ENCODE measurements at regions not wholly inside any gene's neighbourhood (a gene's known extent, or its start where the extent isn't known, plus 50 kb on each side); places are given as distances from the start of the nearest gene placed in this dataset.

DNA sequence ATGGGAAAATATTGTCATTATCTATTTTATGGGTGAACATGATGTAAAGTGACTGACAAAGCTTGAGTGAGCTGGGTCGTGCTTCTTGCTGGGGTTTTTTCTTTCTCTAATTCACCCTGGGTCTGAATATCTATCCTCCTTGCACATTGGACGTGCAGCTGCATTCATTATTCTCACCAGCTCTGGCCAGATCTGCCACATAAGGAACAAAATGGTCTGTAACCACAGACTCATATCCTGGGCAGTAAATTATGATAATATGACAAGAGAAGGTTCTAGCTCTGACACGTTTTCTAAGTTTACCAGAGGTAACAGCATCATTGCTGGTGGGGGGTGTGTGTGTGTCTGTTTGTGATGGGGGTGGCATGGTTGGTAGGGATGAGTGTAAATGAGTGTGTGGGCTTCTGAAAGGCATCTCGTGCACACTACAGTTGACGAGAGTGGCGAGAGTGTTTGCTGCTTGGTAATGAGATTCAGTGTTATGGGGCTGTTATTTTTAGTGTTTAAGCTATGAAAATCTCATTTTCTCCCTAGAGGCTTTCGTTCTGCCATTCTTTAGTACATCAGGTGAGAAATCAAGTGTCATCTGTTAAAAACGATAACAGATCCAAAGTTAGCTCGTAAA, 418.4 kb downstream of the PDCD6IP start:
- intact Hi-C loops (cut with micrococcal nuclease) = no loop called here
- BruUV-seq (replicated peaks) = no TSS peak
- Histone ChIP-seq H3K4me3 (replicated peaks in 1 of 3; ENCODE audit: insufficient read depth in 1 of 3, low read depth in 1 of 3, low read length in 3 of 3) (no peak overlapping the region), H4K20me1 (replicated peaks; ENCODE audit: control insufficient read depth, extremely low read depth, insufficient read depth, low read length) (no peaks in the 10 kb centered on the region), H3K9me3 (replicated peaks; ENCODE audit: control insufficient read depth, insufficient read depth, low read length) (no peaks in the 10 kb centered on the region), H3K79me2 (ENCODE audit: control insufficient read depth, insufficient read depth, low read length) (peaks cover 3% of the 10 kb centered on the region), H3K36me3 (ENCODE audit: control insufficient read depth in 2 of 2, extremely low read depth in 1 of 2, insufficient read depth in 2 of 2, low read length in 2 of 2) (no peaks in the 10 kb centered on the region), H3K9ac (replicated peaks; ENCODE audit: extremely low read depth, insufficient read depth, low read length) (no peak overlapping the region), H3K27me3 (ENCODE audit: control insufficient read depth in 2 of 2, insufficient read depth in 2 of 2, low read length in 2 of 2) (no peaks in the 10 kb centered on the region), H2AFZ (ENCODE audit: low read depth, low read length) (no peak overlapping the region), H3K4me2 (ENCODE audit: insufficient read depth, low read length) (no peak overlapping the region), H3K27ac (ENCODE audit: insufficient read depth, low read depth, low read length) (no peak overlapping the region), H3K4me1 (ENCODE audit: control insufficient read depth, extremely low read depth, insufficient read depth, low read length) (peaks cover 49% of the 10 kb centered on the region), H3K9me1 (replicated peaks; ENCODE audit: control insufficient read depth, extremely low read depth, insufficient read depth, low read length) (no peaks in the 10 kb centered on the region)
- TF ChIP-seq MYC (IDR thresholded peaks at IDR 0.05; ENCODE audit: low read depth, low read length) (no peak), JUN (IDR thresholded peaks at IDR 0.05; ENCODE audit: borderline replicate concordance, insufficient read depth, insufficient read length, low read depth) (no peak), POLR2AphosphoS5 (IDR thresholded peaks at IDR 0.05; ENCODE audit: insufficient read depth, low read depth, low read length) (no peak), EZH2 (IDR thresholded peaks at IDR 0.05; ENCODE audit: borderline replicate concordance, low read depth, low read length, severe bottlenecking) (no peak), FOS (IDR thresholded peaks at IDR 0.05; ENCODE audit: borderline replicate concordance, insufficient read depth, low read length) (no peak), GATA2 (IDR thresholded peaks at IDR 0.05; ENCODE audit: insufficient read depth, insufficient read length, low read depth, low read length) (no peak), POLR2A (IDR thresholded peaks at IDR 0.05; ENCODE audit: low read depth, low read length) (no peak)
- TF ChIP-seq, protein P1, sequence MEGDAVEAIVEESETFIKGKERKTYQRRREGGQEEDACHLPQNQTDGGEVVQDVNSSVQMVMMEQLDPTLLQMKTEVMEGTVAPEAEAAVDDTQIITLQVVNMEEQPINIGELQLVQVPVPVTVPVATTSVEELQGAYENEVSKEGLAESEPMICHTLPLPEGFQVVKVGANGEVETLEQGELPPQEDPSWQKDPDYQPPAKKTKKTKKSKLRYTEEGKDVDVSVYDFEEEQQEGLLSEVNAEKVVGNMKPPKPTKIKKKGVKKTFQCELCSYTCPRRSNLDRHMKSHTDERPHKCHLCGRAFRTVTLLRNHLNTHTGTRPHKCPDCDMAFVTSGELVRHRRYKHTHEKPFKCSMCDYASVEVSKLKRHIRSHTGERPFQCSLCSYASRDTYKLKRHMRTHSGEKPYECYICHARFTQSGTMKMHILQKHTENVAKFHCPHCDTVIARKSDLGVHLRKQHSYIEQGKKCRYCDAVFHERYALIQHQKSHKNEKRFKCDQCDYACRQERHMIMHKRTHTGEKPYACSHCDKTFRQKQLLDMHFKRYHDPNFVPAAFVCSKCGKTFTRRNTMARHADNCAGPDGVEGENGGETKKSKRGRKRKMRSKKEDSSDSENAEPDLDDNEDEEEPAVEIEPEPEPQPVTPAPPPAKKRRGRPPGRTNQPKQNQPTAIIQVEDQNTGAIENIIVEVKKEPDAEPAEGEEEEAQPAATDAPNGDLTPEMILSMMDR (IDR thresholded peaks at IDR 0.05; ENCODE audit: extremely low read depth in 1 of 2, insufficient read depth in 1 of 2, low read depth in 1 of 2, low read length in 2 of 2) = no peak
- TF ChIP-seq, protein P2, sequence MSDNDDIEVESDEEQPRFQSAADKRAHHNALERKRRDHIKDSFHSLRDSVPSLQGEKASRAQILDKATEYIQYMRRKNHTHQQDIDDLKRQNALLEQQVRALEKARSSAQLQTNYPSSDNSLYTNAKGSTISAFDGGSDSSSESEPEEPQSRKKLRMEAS (IDR thresholded peaks at IDR 0.05; ENCODE audit: insufficient read depth, insufficient read length) = no peak
- dilution Hi-C loops (cut with MboI; ENCODE audit: extremely low pct_ligation_motif_present, low sequenced_read_pairs) = no loop called here
- CTCF ChIA-PET = interaction anchor here (1.1 to 1.3 kb wide), 2 partner anchors 10 to 16 kb away, joined by 3 to 5 read pairs; no protein-coding TSS in a partner anchor
- DNase-seq (ENCODE audit: low read depth, low spot score) (no peak), FAIRE-seq (no peak)
- POLR2A ChIA-PET = no interaction called here

Measured in endothelial cell of umbilical vein (primary cell).